HG03354 (cell line): ENCODE measurements at regions not wholly inside any gene's neighbourhood (a gene's known extent, or its start where the extent isn't known, plus 50 kb on each side); places are given as distances from the start of the nearest gene placed in this dataset.
"Not testable (repeated sequence)": the region's sequence is repeated elsewhere in the genome, so short reads cannot be mapped to it uniquely, and the experiment has no call there.

ENCODE experiments used
- ATAC-seq: cut with Tn5 transposase; IDR thresholded peaks from one replicate; pipeline ENCODE4 v1.9.1; 2021; ENCODE audit warnings: mild to moderate bottlenecking; ENCODE audit not compliant: unreplicated experiment, poor library complexity, severe bottlenecking

GRCh38 chr6:119942078-119942752 lies 592.7 kb upstream of the MAN1A1 start:
- no peak for ATAC-seq

- no peak for ATAC-seq
These were observed 589.2 kb upstream of the MAN1A1 start for GRCh38 chr6:119938752-119939151.

GRCh38 chr6:119934816-119935215 lies 585.3 kb upstream of the MAN1A1 start:
- ATAC-seq, result no peak

- no peak for ATAC-seq
These were observed 579.6 kb upstream of the MAN1A1 start for GRCh38 chr6:119929121-119929520.

- ATAC-seq, result not testable (repeated sequence)
These were observed 575.3 kb upstream of the MAN1A1 start for GRCh38 chr6:119924888-119925287.

- ATAC-seq, result no peak
These were observed 573.3 kb upstream of the MAN1A1 start for GRCh38 chr6:119922814-119923213.

- ATAC-seq, result no peak
These were observed 572.0 kb upstream of the MAN1A1 start for GRCh38 chr6:119921491-119922010.

- no peak for ATAC-seq
These were observed 567.6 kb upstream of the MAN1A1 start for GRCh38 chr6:119917186-119917585.

GRCh38 chr6:119915971-119916370 lies 566.4 kb upstream of the MAN1A1 start:
- no peak for ATAC-seq

GRCh38 chr6:119908157-119908556 lies 558.6 kb upstream of the MAN1A1 start:
- ATAC-seq, result no peak

GRCh38 chr6:119902681-119903080 lies 553.1 kb upstream of the MAN1A1 start:
- no peak for ATAC-seq

- ATAC-seq, result no peak
These were observed 547.2 kb upstream of the MAN1A1 start for GRCh38 chr6:119896806-119897205.

GRCh38 chr6:119895626-119896025 lies 546.1 kb upstream of the MAN1A1 start:
- ATAC-seq, result no peak

GRCh38 chr6:119894811-119895210 lies 545.2 kb upstream of the MAN1A1 start:
- ATAC-seq, result no peak

GRCh38 chr6:119891644-119892043 lies 542.1 kb upstream of the MAN1A1 start:
- ATAC-seq, result no peak

- ATAC-seq, result no peak
These were observed 541.6 kb upstream of the MAN1A1 start for GRCh38 chr6:119891206-119891605.

GRCh38 chr6:119890470-119890869 lies 540.9 kb upstream of the MAN1A1 start:
- no peak for ATAC-seq

- ATAC-seq, result no peak
These were observed 538.1 kb upstream of the MAN1A1 start for GRCh38 chr6:119887666-119888065.

- ATAC-seq, result no peak
These were observed 531.9 kb upstream of the MAN1A1 start for GRCh38 chr6:119881416-119881815.

GRCh38 chr6:119880840-119881239 lies 531.3 kb upstream of the MAN1A1 start:
- ATAC-seq, result no peak

GRCh38 chr6:119879731-119880130 lies 530.2 kb upstream of the MAN1A1 start:
- ATAC-seq, result no peak

- no peak for ATAC-seq
These were observed 524.8 kb upstream of the MAN1A1 start for GRCh38 chr6:119874381-119874780.
